Vagina (tissue), 2 donors: ENCODE measurements at regions not wholly inside any gene's neighbourhood (a gene's known extent, or its start where the extent isn't known, plus 50 kb on each side); places are given as distances from the start of the nearest gene placed in this dataset.

Experiments
- POLR2A ChIP-seq, 2 donors: fragments of 450-650 bp; IDR thresholded peaks; one replicate each; pipeline ENCODE4 v1.6.1; 2017; ENCODE audit warnings: antibody characterized with exemption in 2 of 2, mild to moderate bottlenecking in 2 of 2, moderate library complexity in 2 of 2
- POLR2AphosphoS5 ChIP-seq, 2 donors: sonication (generic); formaldehyde crosslinking; IDR thresholded peaks; one replicate each; pipeline ENCODE4 v1.9.0; 2017; ENCODE audit warnings: antibody characterized with exemption in 2 of 2, mild to moderate bottlenecking in 2 of 2, low read depth in 1 of 2; ENCODE audit not compliant: insufficient read depth in 1 of 2
- TF ChIP-seq, protein P1 (sequence below), 3 experiments: fragments of 450-650 bp in 2 of 3; fragments of 200-600 bp in 1 of 3; sonication (generic) in 1 of 3; IDR thresholded peaks; one replicate each; pipeline ENCODE4 v1.5.1; 2017 to 2019; ENCODE audit warnings: antibody characterized with exemption in 3 of 3, mild to moderate bottlenecking in 2 of 3, moderate library complexity in 2 of 3

DNA sequence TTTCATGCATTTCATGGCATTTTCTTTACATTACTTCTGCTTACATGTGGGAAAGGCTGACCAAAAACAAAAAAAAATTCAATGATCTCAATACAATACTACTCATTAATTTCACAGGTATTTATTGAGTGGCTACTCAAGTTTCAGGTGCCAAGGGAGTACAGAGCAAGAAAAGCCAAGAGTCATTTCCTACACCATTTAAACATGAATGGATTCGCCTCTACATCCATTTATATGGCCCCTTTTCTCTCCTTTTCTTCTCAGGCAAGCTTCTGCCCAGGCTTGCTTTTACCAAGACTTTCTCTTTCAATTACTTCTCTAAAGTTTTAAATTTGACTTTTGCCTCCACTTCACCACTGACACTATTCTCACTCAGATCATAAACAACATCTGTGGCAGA, 1603.1 kb upstream of the CELF4 start:
- TF ChIP-seq, protein P1, sequence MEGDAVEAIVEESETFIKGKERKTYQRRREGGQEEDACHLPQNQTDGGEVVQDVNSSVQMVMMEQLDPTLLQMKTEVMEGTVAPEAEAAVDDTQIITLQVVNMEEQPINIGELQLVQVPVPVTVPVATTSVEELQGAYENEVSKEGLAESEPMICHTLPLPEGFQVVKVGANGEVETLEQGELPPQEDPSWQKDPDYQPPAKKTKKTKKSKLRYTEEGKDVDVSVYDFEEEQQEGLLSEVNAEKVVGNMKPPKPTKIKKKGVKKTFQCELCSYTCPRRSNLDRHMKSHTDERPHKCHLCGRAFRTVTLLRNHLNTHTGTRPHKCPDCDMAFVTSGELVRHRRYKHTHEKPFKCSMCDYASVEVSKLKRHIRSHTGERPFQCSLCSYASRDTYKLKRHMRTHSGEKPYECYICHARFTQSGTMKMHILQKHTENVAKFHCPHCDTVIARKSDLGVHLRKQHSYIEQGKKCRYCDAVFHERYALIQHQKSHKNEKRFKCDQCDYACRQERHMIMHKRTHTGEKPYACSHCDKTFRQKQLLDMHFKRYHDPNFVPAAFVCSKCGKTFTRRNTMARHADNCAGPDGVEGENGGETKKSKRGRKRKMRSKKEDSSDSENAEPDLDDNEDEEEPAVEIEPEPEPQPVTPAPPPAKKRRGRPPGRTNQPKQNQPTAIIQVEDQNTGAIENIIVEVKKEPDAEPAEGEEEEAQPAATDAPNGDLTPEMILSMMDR (IDR thresholded peaks at IDR 0.05), result no peak
- TF ChIP-seq POLR2A (IDR thresholded peaks at IDR 0.05) (no peak), POLR2AphosphoS5 (IDR thresholded peaks at IDR 0.05; ENCODE audit: insufficient read depth in 1 of 2, low read depth in 1 of 2) (no peak)
